Lower leg skin (tissue), 3 donors: ENCODE measurements at regions not wholly inside any gene's neighbourhood (a gene's known extent, or its start where the extent isn't known, plus 50 kb on each side); places are given as distances from the start of the nearest gene placed in this dataset.

ENCODE experiments used
- CTCF ChIP-seq, 3 donors: fragments of 450-650 bp; IDR thresholded peaks; one replicate each; pipeline ENCODE4 v1.5.1; 2016; ENCODE audit warnings: antibody characterized with exemption in 3 of 3, mild to moderate bottlenecking in 3 of 3, moderate library complexity in 2 of 3
- POLR2A ChIP-seq, 2 donors: fragments of 450-650 bp; IDR thresholded peaks; one replicate each; pipeline ENCODE4 v1.6.1; 2016 to 2017; ENCODE audit warnings: antibody characterized with exemption in 2 of 2, mild to moderate bottlenecking in 1 of 2, moderate library complexity in 1 of 2

DNA sequence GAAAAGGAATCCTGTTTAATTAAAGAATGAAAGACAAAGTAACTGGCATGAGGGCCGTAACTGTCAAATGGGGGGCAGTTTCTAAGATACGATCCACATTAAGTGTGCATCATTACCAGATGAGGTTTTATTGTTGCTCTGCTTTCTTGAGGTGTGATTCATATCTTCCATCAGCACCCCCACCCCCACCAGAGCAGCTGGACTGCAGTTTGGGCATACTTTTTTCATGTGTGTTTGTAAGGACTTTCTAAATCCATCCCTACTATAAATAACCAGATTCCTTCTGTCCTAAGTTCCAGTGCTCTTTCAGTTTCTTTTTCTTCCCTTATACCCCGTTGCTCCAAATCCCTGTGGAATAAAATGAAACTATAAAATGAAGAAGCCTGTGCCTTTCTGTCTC lies 142.1 kb downstream of the CDCA7 start:
- TF ChIP-seq CTCF (IDR thresholded peaks at IDR 0.05) = no peak
- no peak for TF ChIP-seq POLR2A (IDR thresholded peaks at IDR 0.05)
